Pons (tissue), 1 donor: ENCODE measurements at regions not wholly inside any gene's neighbourhood (a gene's known extent, or its start where the extent isn't known, plus 50 kb on each side); places are given as distances from the start of the nearest gene placed in this dataset.
"Not testable (repeated sequence)": the region's sequence is repeated elsewhere in the genome, so short reads cannot be mapped to it uniquely, and the experiment has no call there.

ENCODE experiments used
- DNase-seq: peaks from one replicate; pipeline ENCODE4 v3.0.0-alpha.2; 2016; ENCODE audit warnings: low spot score

DNA sequence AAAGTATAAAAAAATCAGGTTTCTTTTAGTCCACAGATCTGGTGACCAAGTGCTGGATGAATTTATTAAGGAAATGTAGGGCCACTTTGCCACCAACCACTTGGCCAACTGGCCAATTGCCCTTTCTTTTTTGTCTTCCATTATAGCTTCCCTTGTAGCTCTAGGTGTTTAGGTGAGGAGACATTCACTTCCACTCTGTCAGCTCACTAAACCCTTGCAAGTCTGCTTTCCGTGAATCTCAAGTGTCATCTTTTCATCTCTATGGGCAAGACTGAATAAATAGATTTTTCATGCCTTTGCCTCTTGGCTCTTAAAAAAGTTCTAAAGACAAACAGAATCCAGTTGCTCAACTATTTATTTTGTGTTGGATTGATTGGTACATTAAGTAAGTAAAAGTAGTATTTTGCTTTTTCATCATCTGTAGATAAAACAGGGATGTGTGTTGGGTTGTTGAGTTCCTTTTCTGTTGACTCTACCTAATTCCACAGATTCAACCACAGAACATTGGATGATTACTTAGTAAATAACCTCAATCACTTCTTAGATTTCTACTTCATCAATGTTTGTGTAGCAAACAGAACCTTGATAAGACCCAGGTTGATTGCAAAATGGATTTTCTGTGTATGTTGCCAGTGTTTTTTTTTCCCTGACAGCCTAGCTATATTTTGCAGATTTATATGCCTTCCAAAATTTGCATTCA, 68.1 kb upstream of the GRXCR1 start:
- DNase-seq, result no peak

- DNase-seq, result no peak
These were observed 71.3 kb upstream of the GRXCR1 start for GRCh38 chr4:42821230-42821629.

- DNase-seq, result no peak
These were observed 72.5 kb upstream of the GRXCR1 start for GRCh38 chr4:42819863-42820514.

DNA sequence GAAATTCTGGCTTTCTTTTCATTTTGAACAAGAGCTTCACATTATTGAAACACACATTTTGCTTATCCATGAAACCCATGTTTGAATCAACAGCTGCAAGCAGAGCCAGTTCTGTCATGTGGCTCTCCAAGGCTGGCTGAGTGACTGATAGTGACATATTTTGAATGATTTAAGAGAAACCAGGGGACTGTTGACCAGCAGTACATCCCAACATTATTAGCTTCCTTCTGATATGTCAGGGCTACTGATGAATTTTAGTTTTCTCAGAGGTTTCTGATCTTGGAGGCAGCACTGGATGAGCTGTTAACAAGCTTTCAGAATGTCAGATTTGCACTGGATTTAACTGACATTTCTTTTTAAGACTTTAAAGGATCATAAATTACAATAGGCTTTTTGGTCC, 74.6 kb upstream of the GRXCR1 start:
- peak; percentile 13 for DNase-seq

DNA sequence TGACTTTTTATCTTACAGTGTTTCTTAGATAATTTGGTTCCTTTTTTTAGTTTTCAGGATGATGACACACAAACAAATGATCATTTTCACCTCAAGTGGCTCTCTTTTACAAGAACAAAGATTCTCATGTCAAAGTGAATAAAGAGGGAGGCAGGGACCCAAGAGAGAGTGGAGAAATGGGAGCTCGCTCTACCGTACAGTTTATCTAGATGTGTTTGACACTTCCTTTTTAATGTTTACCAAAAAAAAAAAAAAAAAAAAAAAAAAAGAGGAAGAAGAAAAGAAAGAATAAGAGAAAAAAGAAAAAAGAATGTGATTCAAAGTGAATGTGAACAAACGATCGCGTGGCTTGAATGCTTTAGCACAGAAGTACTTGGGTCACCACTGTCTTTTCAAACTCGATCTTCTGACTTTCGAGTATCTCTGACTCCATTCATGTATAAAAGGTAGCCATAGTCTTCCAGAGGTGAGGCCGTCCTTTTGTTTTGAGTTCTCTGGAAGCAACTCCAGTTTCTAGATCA, 75.6 kb upstream of the GRXCR1 start:
- DNase-seq, result peak; percentile 5

- peak; percentile 20 for DNase-seq
These were observed 76.2 kb upstream of the GRXCR1 start for GRCh38 chr4:42816189-42816879.

- DNase-seq, result no peak
These were observed 83.0 kb upstream of the GRXCR1 start for GRCh38 chr4:42809419-42810084.

- DNase-seq, result peak; percentile 88
These were observed 86.1 kb upstream of the GRXCR1 start for GRCh38 chr4:42806303-42806835.

- DNase-seq, result no peak
These were observed 103.4 kb upstream of the GRXCR1 start for GRCh38 chr4:42789041-42789567.

DNA sequence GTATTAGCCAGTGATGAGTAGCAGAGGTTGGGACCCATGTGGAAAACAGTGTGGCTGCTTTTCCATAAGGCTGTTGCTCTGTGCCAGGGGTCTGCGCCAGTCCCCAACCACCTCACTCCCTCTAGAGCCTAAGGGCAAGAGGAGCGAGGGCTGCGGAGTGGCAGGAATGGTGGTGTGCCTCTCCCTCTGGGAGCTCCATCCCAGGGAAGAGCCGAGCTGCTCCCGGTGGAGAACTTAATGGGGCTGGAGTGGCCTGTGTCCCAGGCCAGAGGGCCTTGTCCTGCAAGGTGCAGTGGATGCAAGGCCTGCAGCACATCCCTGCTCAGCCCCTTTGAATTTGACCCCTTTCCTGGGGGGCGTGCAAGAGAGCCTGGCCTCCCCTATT, 105.4 kb upstream of the GRXCR1 start:
- DNase-seq, result no peak

- DNase-seq, result no peak
These were observed 106.0 kb upstream of the GRXCR1 start for GRCh38 chr4:42786350-42787078.

- DNase-seq, result no peak
These were observed 106.7 kb upstream of the GRXCR1 start for GRCh38 chr4:42785817-42786216.

DNA sequence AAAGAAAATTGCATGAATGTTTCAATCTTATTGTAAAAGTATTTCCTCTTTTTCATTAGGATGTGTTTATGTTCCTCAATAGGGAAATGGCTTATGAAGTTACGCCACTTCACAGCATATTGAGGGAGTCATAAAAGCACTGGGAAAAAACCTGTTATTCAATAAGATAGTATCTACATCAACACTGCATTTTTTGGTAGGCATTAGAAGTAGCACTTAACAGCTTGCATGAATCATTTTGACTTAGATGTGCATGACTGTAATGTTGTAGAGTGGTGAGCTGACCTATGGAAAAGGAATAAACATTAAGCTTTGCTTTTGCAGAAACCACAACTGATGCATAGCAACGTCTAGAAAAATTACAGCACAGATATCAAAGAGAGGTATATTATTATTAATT, 111.2 kb upstream of the GRXCR1 start:
- no peak for DNase-seq

GRCh38 chr4:42778349-42778748, 114.2 kb upstream of the GRXCR1 start:
- DNase-seq, result no peak

DNA sequence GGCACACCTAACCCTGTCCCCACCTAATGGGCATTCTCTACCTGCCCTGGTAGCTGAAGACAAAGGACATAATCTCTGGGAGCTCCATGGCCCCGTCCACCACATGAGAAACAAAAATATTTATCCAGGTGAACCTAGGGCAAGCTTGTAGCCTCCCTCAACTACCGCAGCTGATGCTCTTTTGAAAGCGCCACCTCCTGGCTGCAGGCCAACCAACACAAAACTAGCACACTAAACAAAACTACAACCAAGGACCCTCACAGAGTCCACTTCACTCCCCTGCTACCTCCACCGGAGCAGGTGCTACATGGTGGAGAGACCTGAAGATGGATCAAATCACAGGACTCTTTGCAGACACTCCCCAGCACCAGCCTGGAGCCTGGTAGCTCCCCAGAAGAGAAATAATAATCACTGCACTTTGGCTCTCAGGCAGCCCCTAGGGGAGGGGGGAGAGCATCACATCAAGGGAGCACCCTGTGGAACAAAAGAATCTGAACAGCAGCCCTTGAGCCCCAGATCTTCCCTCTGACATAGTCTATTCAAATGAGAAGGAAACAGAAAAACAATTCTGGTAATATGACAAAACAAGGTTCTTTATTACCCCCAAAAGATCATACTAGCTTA, 111.3 kb upstream of the ATP8A1 start:
- no peak for DNase-seq

- no peak for DNase-seq
These were observed 110.8 kb upstream of the ATP8A1 start for GRCh38 chr4:42767669-42768068.

DNA sequence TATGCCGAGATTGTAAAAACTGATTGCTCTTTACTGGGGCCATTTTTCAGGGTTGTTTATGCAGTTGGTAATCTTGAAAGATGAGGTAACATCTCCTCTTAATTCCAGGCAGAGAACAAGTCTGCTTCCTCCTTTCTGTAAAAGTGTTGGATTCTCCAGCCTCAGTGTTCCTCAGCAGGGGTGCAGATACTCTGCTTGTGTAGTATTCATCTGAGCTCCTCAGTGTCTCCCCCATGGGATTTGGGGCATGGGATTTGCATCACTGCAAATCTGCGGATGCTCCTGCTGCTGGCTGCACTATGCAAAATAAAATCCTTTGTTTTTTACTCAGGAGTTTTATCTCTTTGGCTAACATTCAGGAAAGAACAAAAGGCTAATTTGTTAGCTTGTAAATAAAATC, 104.9 kb upstream of the ATP8A1 start:
- no peak for DNase-seq

DNA sequence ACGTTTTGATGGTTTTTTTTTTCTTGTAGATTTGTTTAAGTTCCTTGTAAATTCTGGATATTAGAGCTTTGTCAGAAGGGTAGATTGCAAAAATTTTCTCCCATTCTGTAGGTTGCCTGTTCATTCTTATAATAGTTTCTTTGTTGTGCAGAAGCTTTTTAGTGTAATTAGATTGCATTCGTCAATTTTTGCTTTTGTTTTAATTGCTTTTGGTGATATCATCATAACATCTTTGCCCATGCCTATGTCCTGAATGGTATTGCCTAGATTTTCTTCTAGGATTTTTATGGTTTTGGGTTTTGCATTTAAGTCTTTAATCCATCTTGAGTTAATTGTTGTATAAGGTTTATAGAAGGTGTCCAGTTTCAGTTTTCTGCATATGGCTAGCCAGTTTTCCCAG, 98.1 kb upstream of the ATP8A1 start:
- DNase-seq, result not testable (repeated sequence)

GRCh38 chr4:42751587-42751986, 94.7 kb upstream of the ATP8A1 start:
- DNase-seq, result no peak

GRCh38 chr4:42750856-42751255, 94.0 kb upstream of the ATP8A1 start:
- DNase-seq, result peak; percentile 1

DNA sequence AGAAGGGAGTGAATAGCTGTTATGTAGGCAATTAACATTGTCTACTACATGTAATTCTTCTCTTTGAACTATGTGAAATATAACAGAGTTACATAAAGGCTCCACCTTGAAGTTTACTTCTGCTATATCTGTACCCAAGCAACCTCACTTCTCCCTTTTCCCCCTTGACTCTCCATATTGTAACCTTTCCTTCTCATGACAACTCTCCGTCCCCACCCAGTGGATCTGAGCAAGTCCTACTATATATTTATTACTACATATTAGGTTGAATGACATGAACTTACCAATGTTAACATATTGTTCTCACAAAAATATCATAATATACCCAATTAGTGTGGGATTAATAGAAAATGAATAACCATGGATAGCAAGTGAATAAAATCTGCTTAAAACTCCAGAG, 93.2 kb upstream of the ATP8A1 start:
- DNase-seq, result peak; percentile 82
